ENCODE measurements at regions not wholly inside any gene's neighbourhood (a gene's known extent, or its start where the extent isn't known, plus 50 kb on each side); places are given as distances from the start of the nearest gene placed in this dataset.
"Not testable (repeated sequence)": the region's sequence is repeated elsewhere in the genome, so short reads cannot be mapped to it uniquely, and the experiment has no call there.

- no peaks in the 10 kb centered on the region for H3K9me3 ChIP-seq (ENCODE audit: low read length)
- H3K36me3 ChIP-seq (ENCODE audit: insufficient read depth, low read length): no peaks in the 10 kb centered on the region
- no peaks in the 10 kb centered on the region for H4K20me1 ChIP-seq (ENCODE audit: insufficient read depth, low read length)
- H3K4me3 ChIP-seq (ENCODE audit: low read depth, low read length, poor library complexity, severe bottlenecking): no peak overlapping the region
- H3K4me2 ChIP-seq (ENCODE audit: low read length): no peak overlapping the region
- no peak for TF ChIP-seq CTCF (conservative IDR thresholded peaks at IDR 0.05; ENCODE audit: low read length)
- TF ChIP-seq EZH2phosphoT487 (IDR thresholded peaks at IDR 0.05; ENCODE audit: borderline replicate concordance, low read depth, low read length): no peak
- H3K4me1 ChIP-seq (ENCODE audit: insufficient read depth, low read length, poor library complexity, severe bottlenecking): no peaks in the 10 kb centered on the region
- no peak overlapping the region for H2AFZ ChIP-seq (ENCODE audit: low read length)
- H3K79me2 ChIP-seq (ENCODE audit: insufficient read depth, low read depth, low read length): no peaks in the 10 kb centered on the region
- intact Hi-C loops (cut with micrococcal nuclease; ENCODE audit: unreplicated experiment): no loop called here
- CTCF ChIA-PET (ENCODE audit: unreplicated experiment): no interaction called here
- H3K27ac ChIP-seq (ENCODE audit: low read depth, low read length, poor library complexity, severe bottlenecking): no peak overlapping the region
- no peak for DNase-seq (ENCODE audit: low spot score)
- H3K9me2 ChIP-seq (ENCODE audit: insufficient read depth, low read length): no peaks in the 10 kb centered on the region
- POLR2A ChIA-PET: interaction anchor here (0.6 kb wide), 1 partner anchor 370 kb away, joined by 3 read pairs; no protein-coding TSS in a partner anchor
- BruUV-seq (replicated peaks): no TSS peak
Measured at GRCh38 chr13:24931450-24932251, 164.3 kb upstream of the PABPC3 start.

- DNase-seq (ENCODE audit: low spot score); H3K9me3 ChIP-seq (ENCODE audit: low read length); H3K4me1 ChIP-seq (ENCODE audit: insufficient read depth, low read length, poor library complexity, severe bottlenecking); H3K9me2 ChIP-seq (ENCODE audit: insufficient read depth, low read length); BruUV-seq (replicated peaks); H3K27ac ChIP-seq (ENCODE audit: low read depth, low read length, poor library complexity, severe bottlenecking); H3K4me3 ChIP-seq (ENCODE audit: low read depth, low read length, poor library complexity, severe bottlenecking); H3K4me2 ChIP-seq (ENCODE audit: low read length); H4K20me1 ChIP-seq (ENCODE audit: insufficient read depth, low read length); H3K79me2 ChIP-seq (ENCODE audit: insufficient read depth, low read depth, low read length); H2AFZ ChIP-seq (ENCODE audit: low read length); intact Hi-C loops (cut with micrococcal nuclease; ENCODE audit: unreplicated experiment); CTCF ChIA-PET (ENCODE audit: unreplicated experiment); H3K36me3 ChIP-seq (ENCODE audit: insufficient read depth, low read length); POLR2A ChIA-PET: not testable (repeated sequence)
Measured at GRCh38 chr13:24933106-24934023, 162.6 kb upstream of the PABPC3 start.

GRCh38 chr13:24934024-24934385 lies 161.9 kb upstream of the PABPC3 start:
- H3K79me2 ChIP-seq (ENCODE audit: insufficient read depth, low read depth, low read length); POLR2A ChIA-PET; intact Hi-C loops (cut with micrococcal nuclease; ENCODE audit: unreplicated experiment); H3K9me3 ChIP-seq (ENCODE audit: low read length); DNase-seq (ENCODE audit: low spot score); H4K20me1 ChIP-seq (ENCODE audit: insufficient read depth, low read length); H3K27ac ChIP-seq (ENCODE audit: low read depth, low read length, poor library complexity, severe bottlenecking); H3K4me3 ChIP-seq (ENCODE audit: low read depth, low read length, poor library complexity, severe bottlenecking); H3K36me3 ChIP-seq (ENCODE audit: insufficient read depth, low read length); H3K9me2 ChIP-seq (ENCODE audit: insufficient read depth, low read length); H3K4me1 ChIP-seq (ENCODE audit: insufficient read depth, low read length, poor library complexity, severe bottlenecking); BruUV-seq (replicated peaks); H3K4me2 ChIP-seq (ENCODE audit: low read length); CTCF ChIA-PET (ENCODE audit: unreplicated experiment); H2AFZ ChIP-seq (ENCODE audit: low read length): not testable (repeated sequence)
